ENCODE measurements at regions not wholly inside any gene's neighbourhood (a gene's known extent, or its start where the extent isn't known, plus 50 kb on each side); places are given as distances from the start of the nearest gene placed in this dataset.
"Not testable (repeated sequence)": the region's sequence is repeated elsewhere in the genome, so short reads cannot be mapped to it uniquely, and the experiment has no call there.

- H3K27ac ChIP-seq (ENCODE audit: insufficient read depth, low read length); intact Hi-C loops (cut with micrococcal nuclease); dilution Hi-C loops (cut with HindIII; ENCODE audit: low sequenced_read_pairs, unreplicated experiment); CTCF ChIA-PET; in situ Hi-C loops (cut with MboI; ENCODE audit: low sequenced_read_pairs); H4K5ac ChIP-seq (ENCODE audit: low read depth, low read length); POLR2A ChIA-PET (ENCODE audit: unreplicated experiment); H3K4ac ChIP-seq (ENCODE audit: low read depth, low read length); H2BK5ac ChIP-seq (ENCODE audit: low read depth, low read length, poor library complexity, severe bottlenecking); H3K14ac ChIP-seq (replicated peaks; ENCODE audit: low read depth, low read length); H2AFZ ChIP-seq (replicated peaks; ENCODE audit: low read length, poor library complexity); ATAC-seq (ENCODE audit: low read depth); H2BK20ac ChIP-seq (ENCODE audit: low read depth, low read length); H3K4me3 ChIP-seq (ENCODE audit: insufficient read depth, low read depth, low read length); H2AK9ac ChIP-seq (replicated peaks; ENCODE audit: low read depth, low read length, poor library complexity); H3K9me3 ChIP-seq (ENCODE audit: control insufficient read depth, insufficient read depth, low read length); H3K56ac ChIP-seq (ENCODE audit: extremely low read depth, insufficient read depth, low read length); H3K36me3 ChIP-seq (ENCODE audit: control insufficient read depth, insufficient read depth, low read length); H2BK15ac ChIP-seq (ENCODE audit: low read depth, low read length); H4K91ac ChIP-seq (ENCODE audit: insufficient read depth, low read depth, low read length); H3K9me1 ChIP-seq (ENCODE audit: insufficient read depth, low read length); H3K27me3 ChIP-seq (ENCODE audit: control insufficient read depth, insufficient read depth, low read length); H3K4me2 ChIP-seq (ENCODE audit: low read depth, low read length); H2AK5ac ChIP-seq (ENCODE audit: low read depth, low read length); H4K20me1 ChIP-seq (ENCODE audit: insufficient read depth, low read length); H3K4me1 ChIP-seq (ENCODE audit: control insufficient read depth, insufficient read depth, low read length); H3K18ac ChIP-seq (ENCODE audit: low read depth, low read length); H3K23ac ChIP-seq (ENCODE audit: low read depth, low read length); BruUV-seq (replicated peaks); H3K9ac ChIP-seq (ENCODE audit: low read depth, low read length); H3K79me1 ChIP-seq (ENCODE audit: low read depth in 1 of 2, low read length in 2 of 2); H2BK120ac ChIP-seq (ENCODE audit: low read depth, low read length); DNase-seq; H4K8ac ChIP-seq (ENCODE audit: low read depth in 2 of 2, low read length in 2 of 2): not testable (repeated sequence)
- WGBS, 2 experiments (ENCODE audit: extremely low coverage in 2 of 2, insufficient read length in 1 of 2): no CpG with 5 or more reads among the region's 14 CpGs
Observed at GRCh38 chr15:84476364-84477033, 124.3 kb upstream of the ZSCAN2 start.

GRCh38 chr15:84477550-84477949, 123.3 kb upstream of the ZSCAN2 start:
- H2BK5ac ChIP-seq (ENCODE audit: low read depth, low read length, poor library complexity, severe bottlenecking); H3K36me3 ChIP-seq (ENCODE audit: control insufficient read depth, insufficient read depth, low read length); H2AK9ac ChIP-seq (replicated peaks; ENCODE audit: low read depth, low read length, poor library complexity); H3K79me1 ChIP-seq (ENCODE audit: low read depth in 1 of 2, low read length in 2 of 2); H3K9ac ChIP-seq (ENCODE audit: low read depth, low read length); dilution Hi-C loops (cut with HindIII; ENCODE audit: low sequenced_read_pairs, unreplicated experiment); DNase-seq; H2BK20ac ChIP-seq (ENCODE audit: low read depth, low read length); H2BK15ac ChIP-seq (ENCODE audit: low read depth, low read length); H3K27ac ChIP-seq (ENCODE audit: insufficient read depth, low read length); H3K9me3 ChIP-seq (ENCODE audit: control insufficient read depth, insufficient read depth, low read length); H3K18ac ChIP-seq (ENCODE audit: low read depth, low read length); H3K23ac ChIP-seq (ENCODE audit: low read depth, low read length); H3K27me3 ChIP-seq (ENCODE audit: control insufficient read depth, insufficient read depth, low read length); H3K4ac ChIP-seq (ENCODE audit: low read depth, low read length); BruUV-seq (replicated peaks); H2AFZ ChIP-seq (replicated peaks; ENCODE audit: low read length, poor library complexity); H3K4me1 ChIP-seq (ENCODE audit: control insufficient read depth, insufficient read depth, low read length); H4K91ac ChIP-seq (ENCODE audit: insufficient read depth, low read depth, low read length); H4K5ac ChIP-seq (ENCODE audit: low read depth, low read length); CTCF ChIA-PET; H2AK5ac ChIP-seq (ENCODE audit: low read depth, low read length); intact Hi-C loops (cut with micrococcal nuclease); POLR2A ChIA-PET (ENCODE audit: unreplicated experiment); H4K20me1 ChIP-seq (ENCODE audit: insufficient read depth, low read length); H4K8ac ChIP-seq (ENCODE audit: low read depth in 2 of 2, low read length in 2 of 2); H3K4me3 ChIP-seq (ENCODE audit: insufficient read depth, low read depth, low read length); in situ Hi-C loops (cut with MboI; ENCODE audit: low sequenced_read_pairs); H3K9me1 ChIP-seq (ENCODE audit: insufficient read depth, low read length); H2BK120ac ChIP-seq (ENCODE audit: low read depth, low read length); H3K4me2 ChIP-seq (ENCODE audit: low read depth, low read length); H3K14ac ChIP-seq (replicated peaks; ENCODE audit: low read depth, low read length); H3K56ac ChIP-seq (ENCODE audit: extremely low read depth, insufficient read depth, low read length): not testable (repeated sequence)
- peak; percentile 100 for ATAC-seq (ENCODE audit: low read depth)
- no CpG with 5 or more reads among the region's 8 CpGs for WGBS, 2 experiments (ENCODE audit: extremely low coverage in 2 of 2, insufficient read length in 1 of 2)

All from IMR-90 (cell line).